GM12872 (cell line): ENCODE measurements at regions not wholly inside any gene's neighbourhood (a gene's known extent, or its start where the extent isn't known, plus 50 kb on each side); places are given as distances from the start of the nearest gene placed in this dataset.

Experiments
- TF ChIP-seq, protein P1 (sequence below): IDR thresholded peaks from 3 replicates; pipeline ENCODE4 v1.5.1; 2011; ENCODE audit warnings: low read depth, mild to moderate bottlenecking, low read length, moderate library complexity; ENCODE audit not compliant: insufficient read depth

- TF ChIP-seq, protein P1, sequence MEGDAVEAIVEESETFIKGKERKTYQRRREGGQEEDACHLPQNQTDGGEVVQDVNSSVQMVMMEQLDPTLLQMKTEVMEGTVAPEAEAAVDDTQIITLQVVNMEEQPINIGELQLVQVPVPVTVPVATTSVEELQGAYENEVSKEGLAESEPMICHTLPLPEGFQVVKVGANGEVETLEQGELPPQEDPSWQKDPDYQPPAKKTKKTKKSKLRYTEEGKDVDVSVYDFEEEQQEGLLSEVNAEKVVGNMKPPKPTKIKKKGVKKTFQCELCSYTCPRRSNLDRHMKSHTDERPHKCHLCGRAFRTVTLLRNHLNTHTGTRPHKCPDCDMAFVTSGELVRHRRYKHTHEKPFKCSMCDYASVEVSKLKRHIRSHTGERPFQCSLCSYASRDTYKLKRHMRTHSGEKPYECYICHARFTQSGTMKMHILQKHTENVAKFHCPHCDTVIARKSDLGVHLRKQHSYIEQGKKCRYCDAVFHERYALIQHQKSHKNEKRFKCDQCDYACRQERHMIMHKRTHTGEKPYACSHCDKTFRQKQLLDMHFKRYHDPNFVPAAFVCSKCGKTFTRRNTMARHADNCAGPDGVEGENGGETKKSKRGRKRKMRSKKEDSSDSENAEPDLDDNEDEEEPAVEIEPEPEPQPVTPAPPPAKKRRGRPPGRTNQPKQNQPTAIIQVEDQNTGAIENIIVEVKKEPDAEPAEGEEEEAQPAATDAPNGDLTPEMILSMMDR: no peak
Observed at GRCh38 chr13:31081316-31081715, 80.4 kb downstream of the HSPH1 start.

GRCh38 chr13:31074756-31075155 is 86.9 kb downstream of the HSPH1 start:
- TF ChIP-seq, protein P1: no peak

DNA sequence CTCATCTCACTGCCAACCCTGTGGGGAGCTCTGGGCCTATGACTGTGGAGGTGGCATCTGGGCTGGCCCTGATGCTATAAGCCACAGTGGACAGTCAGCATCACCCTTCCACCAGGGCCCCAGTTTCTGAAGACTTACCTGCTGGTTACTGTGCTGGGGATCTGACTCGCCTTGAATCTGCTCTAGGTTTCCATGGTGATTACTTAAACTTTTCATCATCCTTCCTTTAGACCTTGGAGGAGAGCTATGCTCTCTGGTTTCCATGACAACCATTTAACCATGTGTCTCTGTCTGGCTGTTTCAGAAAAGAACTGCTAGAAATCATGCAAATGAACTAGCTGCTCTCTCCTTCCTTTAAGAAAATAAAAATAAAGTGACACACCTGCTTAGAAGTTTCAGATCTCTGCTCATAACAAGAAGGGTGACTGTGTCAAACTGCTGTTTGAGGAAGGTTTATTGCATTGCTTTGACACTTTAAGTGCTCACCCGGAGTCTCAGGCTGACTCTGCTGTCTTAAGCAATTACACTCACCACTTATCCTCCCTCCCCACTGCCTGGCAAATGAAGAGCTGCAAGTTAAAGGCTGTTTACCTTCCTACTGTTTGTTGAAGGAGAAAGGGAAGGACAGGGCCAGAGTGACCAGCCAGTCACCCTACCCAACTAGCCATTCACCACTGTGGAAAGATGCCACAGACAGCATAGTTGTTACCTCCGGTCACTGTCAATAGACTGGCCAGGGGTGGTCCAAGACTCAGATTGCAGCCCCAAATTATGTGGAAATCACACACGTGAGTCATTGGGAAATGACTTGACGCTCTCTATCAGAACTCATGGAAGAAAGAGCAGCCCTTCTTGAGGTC is 87.6 kb downstream of the HSPH1 start:
- TF ChIP-seq, protein P1: no peak

GRCh38 chr13:31072041-31072440 is 89.7 kb downstream of the HSPH1 start:
- TF ChIP-seq, protein P1: no peak

- TF ChIP-seq, protein P1: no peak
Observed at GRCh38 chr13:31069808-31070534, 91.7 kb downstream of the HSPH1 start.

DNA sequence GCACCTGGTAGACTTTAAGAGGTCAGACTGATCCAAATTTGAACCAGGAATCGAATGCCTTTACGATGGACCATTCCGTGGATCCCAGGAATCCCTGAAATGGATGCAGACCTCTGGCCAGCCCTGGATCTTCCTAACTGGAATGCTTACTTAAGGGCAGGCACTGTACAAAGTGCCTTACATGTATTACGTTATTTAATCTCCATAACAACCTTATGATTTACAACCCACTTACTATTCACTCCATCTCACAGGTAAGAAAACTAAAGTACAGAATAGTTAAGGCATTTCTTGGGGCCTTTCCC is 93.6 kb downstream of the HSPH1 start:
- TF ChIP-seq, protein P1: no peak

- TF ChIP-seq, protein P1: no peak
Observed at GRCh38 chr13:31067416-31068118, 94.1 kb downstream of the HSPH1 start.
